Smooth muscle cell (in vitro differentiated cells): ENCODE measurements at regions not wholly inside any gene's neighbourhood (a gene's known extent, or its start where the extent isn't known, plus 50 kb on each side); places are given as distances from the start of the nearest gene placed in this dataset.

Experiments used
- DNase-seq: peaks from one replicate; lab custom pipeline; 2025; ENCODE audit not compliant: unreplicated experiment; lab: John Stamatoyannopoulos, UW
- H2AFZ ChIP-seq: fragments of 200-600 bp; sonication (generic); 2 replicates; pipeline ENCODE4 v1.6.0; 2016; ENCODE audit warnings: antibody characterized with exemption, low read depth, mild to moderate bottlenecking
- H3F3A ChIP-seq: fragments of 200-600 bp; sonication (generic); 2 replicates; pipeline ENCODE4 v1.6.0; 2017; ENCODE audit warnings: antibody characterized with exemption, low read depth
- H3K27ac ChIP-seq: fragments of 200-600 bp; sonication (generic); 2 replicates; pipeline ENCODE4 v1.5.1; 2016; ENCODE audit warnings: low read depth, mild to moderate bottlenecking
- H3K27me3 ChIP-seq: fragments of 200-600 bp; sonication (generic); 2 replicates; pipeline ENCODE4 v1.6.1; 2016; ENCODE audit warnings: low read depth, mild to moderate bottlenecking
- H3K36me3 ChIP-seq: fragments of 200-600 bp; sonication (generic); 2 replicates; pipeline ENCODE4 v1.5.1; 2016; ENCODE audit warnings: low read depth
- H3K4me1 ChIP-seq: fragments of 200-600 bp; sonication (generic); 2 replicates; pipeline ENCODE4 v1.5.1; 2016; ENCODE audit warnings: low read depth
- H3K4me2 ChIP-seq: fragments of 200-600 bp; sonication (generic); 2 replicates; pipeline ENCODE4 v1.6.0; 2016; ENCODE audit warnings: mild to moderate bottlenecking
- H3K4me3 ChIP-seq: fragments of 200-600 bp; sonication (generic); 2 replicates; pipeline ENCODE4 v1.5.1; 2016; ENCODE audit warnings: mild to moderate bottlenecking
- H3K79me2 ChIP-seq: fragments of 200-600 bp; sonication (generic); 2 replicates; pipeline ENCODE4 v1.6.0; 2016; ENCODE audit warnings: low read depth, mild to moderate bottlenecking
- H3K9ac ChIP-seq: fragments of 200-600 bp; sonication (generic); 2 replicates; pipeline ENCODE4 v1.6.0; 2016; ENCODE audit warnings: low read depth
- H3K9me3 ChIP-seq: fragments of 200-600 bp; sonication (generic); replicated peaks from 2 replicates; pipeline ENCODE4 v1.5.1; 2016; ENCODE audit warnings: low read depth
- H4K20me1 ChIP-seq: fragments of 200-600 bp; sonication (generic); 2 replicates; pipeline ENCODE4 v1.6.0; 2016; ENCODE audit warnings: low read depth
- WGBS: methylation state at CpG from one replicate; pipeline ENCODE4 v1.1.7; 2016; ENCODE audit warnings: low lambda C conversion rate; 5-methylcytosine and 5-hydroxymethylcytosine counted together
- TF ChIP-seq, protein P1 (sequence below): fragments of 200-600 bp; sonication (generic); IDR thresholded peaks from 2 replicates; pipeline ENCODE4 v1.5.1; 2017; ENCODE audit warnings: borderline replicate concordance, mild to moderate bottlenecking, antibody characterized with exemption; ENCODE audit not compliant: insufficient read depth, poor library complexity, severe bottlenecking

DNA sequence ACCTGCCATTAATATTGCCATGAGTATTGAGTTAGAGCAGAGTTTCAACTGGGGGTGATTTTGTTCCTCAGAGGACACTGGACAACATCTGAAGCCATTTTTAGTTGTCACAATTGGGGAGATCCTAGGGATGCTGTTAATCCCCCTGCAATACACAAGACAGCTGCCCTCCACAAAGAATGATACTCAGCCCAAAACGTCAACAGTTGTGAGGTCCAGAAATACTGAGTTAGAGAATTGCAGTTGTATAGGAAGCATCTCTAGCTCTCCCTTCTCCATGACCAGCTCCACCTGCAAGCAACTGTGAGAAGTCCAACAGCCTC lies 614.0 kb upstream of the CDH5 start:
- Histone ChIP-seq H3K4me1 (no peaks in the 10 kb centered on the region), H3K27me3 (no peaks in the 10 kb centered on the region), H4K20me1 (no peaks in the 10 kb centered on the region), H3K27ac (no peak overlapping the region), H3K9me3 (no peaks in the 10 kb centered on the region), H2AFZ (no peak overlapping the region), H3K4me2 (no peak overlapping the region), H3F3A (peaks cover 7% of the 10 kb centered on the region), H3K9ac (no peak overlapping the region), H3K79me2 (no peaks in the 10 kb centered on the region), H3K36me3 (no peaks in the 10 kb centered on the region), H3K4me3 (no peak overlapping the region)
- DNase-seq = no peak
- WGBS = 74% methylated on average over 1 of the region's 1 CpG
- TF ChIP-seq, protein P1, sequence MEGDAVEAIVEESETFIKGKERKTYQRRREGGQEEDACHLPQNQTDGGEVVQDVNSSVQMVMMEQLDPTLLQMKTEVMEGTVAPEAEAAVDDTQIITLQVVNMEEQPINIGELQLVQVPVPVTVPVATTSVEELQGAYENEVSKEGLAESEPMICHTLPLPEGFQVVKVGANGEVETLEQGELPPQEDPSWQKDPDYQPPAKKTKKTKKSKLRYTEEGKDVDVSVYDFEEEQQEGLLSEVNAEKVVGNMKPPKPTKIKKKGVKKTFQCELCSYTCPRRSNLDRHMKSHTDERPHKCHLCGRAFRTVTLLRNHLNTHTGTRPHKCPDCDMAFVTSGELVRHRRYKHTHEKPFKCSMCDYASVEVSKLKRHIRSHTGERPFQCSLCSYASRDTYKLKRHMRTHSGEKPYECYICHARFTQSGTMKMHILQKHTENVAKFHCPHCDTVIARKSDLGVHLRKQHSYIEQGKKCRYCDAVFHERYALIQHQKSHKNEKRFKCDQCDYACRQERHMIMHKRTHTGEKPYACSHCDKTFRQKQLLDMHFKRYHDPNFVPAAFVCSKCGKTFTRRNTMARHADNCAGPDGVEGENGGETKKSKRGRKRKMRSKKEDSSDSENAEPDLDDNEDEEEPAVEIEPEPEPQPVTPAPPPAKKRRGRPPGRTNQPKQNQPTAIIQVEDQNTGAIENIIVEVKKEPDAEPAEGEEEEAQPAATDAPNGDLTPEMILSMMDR = no peak

- no peak overlapping the region for H2AFZ ChIP-seq
- H3F3A ChIP-seq = peaks cover 7% of the 10 kb centered on the region
- TF ChIP-seq, protein P1 = no peak
- H3K4me3 ChIP-seq = no peak overlapping the region
- no peak overlapping the region for H3K9ac ChIP-seq
- WGBS = 94% methylated on average over 8 of the region's 8 CpGs
- DNase-seq = no peak
- no peak overlapping the region for H3K4me2 ChIP-seq
- no peaks in the 10 kb centered on the region for H3K4me1 ChIP-seq
- H3K79me2 ChIP-seq = no peaks in the 10 kb centered on the region
- no peaks in the 10 kb centered on the region for H3K36me3 ChIP-seq
- H4K20me1 ChIP-seq = no peaks in the 10 kb centered on the region
- H3K27ac ChIP-seq = no peak overlapping the region
- H3K9me3 ChIP-seq = no peaks in the 10 kb centered on the region
- H3K27me3 ChIP-seq = no peaks in the 10 kb centered on the region
Observed at GRCh38 chr16:65751622-65752521, 614.6 kb upstream of the CDH5 start.

- 60% methylated on average over 6 of the region's 6 CpGs for WGBS
- no peak overlapping the region for H2AFZ ChIP-seq
- H3K9me3 ChIP-seq = no peaks in the 10 kb centered on the region
- H3K9ac ChIP-seq = no peak overlapping the region
- H3K4me2 ChIP-seq = no peak overlapping the region
- TF ChIP-seq, protein P1 = no peak
- no peaks in the 10 kb centered on the region for H3K27me3 ChIP-seq
- no peak overlapping the region for H3K27ac ChIP-seq
- H3F3A ChIP-seq = peaks cover under 1% of the 10 kb centered on the region
- no peaks in the 10 kb centered on the region for H4K20me1 ChIP-seq
- DNase-seq = no peak
- no peaks in the 10 kb centered on the region for H3K36me3 ChIP-seq
- H3K4me3 ChIP-seq = no peak overlapping the region
- no peaks in the 10 kb centered on the region for H3K4me1 ChIP-seq
- no peaks in the 10 kb centered on the region for H3K79me2 ChIP-seq
Observed at GRCh38 chr16:65749506-65749905, 617.0 kb upstream of the CDH5 start.

DNA sequence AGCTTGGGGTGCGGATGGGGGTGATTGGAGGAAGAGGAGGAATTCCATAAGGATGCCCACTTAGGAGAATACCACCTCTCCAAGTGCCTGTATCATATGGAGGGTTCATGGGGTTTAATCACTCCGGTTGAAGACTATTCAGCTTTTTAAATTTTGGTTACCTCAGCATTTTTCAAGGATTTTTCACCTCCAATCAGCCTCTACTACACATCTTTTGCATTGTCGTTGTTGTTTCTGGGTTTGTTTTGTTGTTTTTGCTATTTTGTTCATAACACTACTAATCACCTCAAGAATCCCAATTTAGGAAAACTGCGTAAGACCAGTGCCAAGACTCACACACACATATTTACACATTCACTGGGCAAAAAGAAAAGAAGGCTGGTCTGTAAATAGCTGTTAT lies 619.5 kb upstream of the CDH5 start:
- Histone ChIP-seq H3K4me1 (no peaks in the 10 kb centered on the region), H3K36me3 (no peaks in the 10 kb centered on the region), H3K27me3 (no peaks in the 10 kb centered on the region), H3K9me3 (no peaks in the 10 kb centered on the region), H3K27ac (no peak overlapping the region), H3F3A (no peaks in the 10 kb centered on the region), H2AFZ (no peak overlapping the region), H3K4me3 (no peak overlapping the region), H3K9ac (no peak overlapping the region), H3K4me2 (no peak overlapping the region), H4K20me1 (no peaks in the 10 kb centered on the region), H3K79me2 (no peaks in the 10 kb centered on the region)
- TF ChIP-seq, protein P1 = no peak
- DNase-seq = no peak
- 97% methylated on average over 4 of the region's 4 CpGs for WGBS
